ENCODE measurements at regions not wholly inside any gene's neighbourhood (a gene's known extent, or its start where the extent isn't known, plus 50 kb on each side); places are given as distances from the start of the nearest gene placed in this dataset.

DNA sequence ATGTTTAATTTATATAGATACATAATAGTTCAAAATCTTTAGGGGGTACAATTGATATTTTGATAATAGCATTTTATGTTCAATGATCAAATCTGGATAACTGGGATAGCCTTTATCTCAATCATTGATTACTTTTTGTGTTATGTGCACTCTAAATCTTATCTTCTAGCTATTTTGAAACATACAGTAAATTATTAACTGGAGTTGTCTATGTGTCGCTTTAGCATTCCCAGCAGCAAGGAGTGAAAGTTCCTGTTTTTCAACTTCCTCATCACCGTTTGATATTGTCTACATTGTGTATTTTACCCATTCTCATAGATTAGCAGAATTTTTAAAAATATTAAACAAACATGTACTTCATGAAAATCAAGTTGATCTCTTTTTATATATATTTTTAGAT is 1207.4 kb downstream of the TMEM121 start:
- ATAC-seq (no peak), DNase-seq (ENCODE audit: low spot score) (no peak), FAIRE-seq (no peak)
- Histone ChIP-seq H3K9me3 (ENCODE audit: low read length) (no peaks in the 10 kb centered on the region), H3K4me2 (ENCODE audit: low read depth, low read length) (no peak overlapping the region), H3K27me3 (ENCODE audit: control insufficient read depth in 1 of 2, insufficient read depth in 2 of 2, low read length in 2 of 2) (no peaks in the 10 kb centered on the region), H4K20me1 (ENCODE audit: insufficient read depth, low read length) (no peaks in the 10 kb centered on the region), H3K79me2 (ENCODE audit: insufficient read depth, low read length) (no peaks in the 10 kb centered on the region), H3K36me3 (replicated peaks in 1 of 2; ENCODE audit: control insufficient read depth in 1 of 2, insufficient read depth in 2 of 2, low read length in 2 of 2) (no peaks in the 10 kb centered on the region), H2AFZ (ENCODE audit: low read length) (no peak overlapping the region), H3K4me3 (replicated peaks in 1 of 3; ENCODE audit: insufficient read depth in 1 of 3, low read depth in 2 of 3, low read length in 3 of 3) (no peak overlapping the region), H3K4me1 (ENCODE audit: insufficient read depth, low read length) (no peaks in the 10 kb centered on the region), H3K9ac (ENCODE audit: insufficient read depth, low read depth, low read length) (no peak overlapping the region), H3K27ac (ENCODE audit: extremely low read length, insufficient read depth, low read length) (no peak overlapping the region)
- intact Hi-C loops (cut with micrococcal nuclease; ENCODE audit: unreplicated experiment) (no loop called here), in situ Hi-C loops (cut with HindIII; ENCODE audit: extremely low pct_ligation_motif_present, low pct_unique_long_range_greater_than_20kb) (no loop called here)
- TF ChIP-seq, protein P1, sequence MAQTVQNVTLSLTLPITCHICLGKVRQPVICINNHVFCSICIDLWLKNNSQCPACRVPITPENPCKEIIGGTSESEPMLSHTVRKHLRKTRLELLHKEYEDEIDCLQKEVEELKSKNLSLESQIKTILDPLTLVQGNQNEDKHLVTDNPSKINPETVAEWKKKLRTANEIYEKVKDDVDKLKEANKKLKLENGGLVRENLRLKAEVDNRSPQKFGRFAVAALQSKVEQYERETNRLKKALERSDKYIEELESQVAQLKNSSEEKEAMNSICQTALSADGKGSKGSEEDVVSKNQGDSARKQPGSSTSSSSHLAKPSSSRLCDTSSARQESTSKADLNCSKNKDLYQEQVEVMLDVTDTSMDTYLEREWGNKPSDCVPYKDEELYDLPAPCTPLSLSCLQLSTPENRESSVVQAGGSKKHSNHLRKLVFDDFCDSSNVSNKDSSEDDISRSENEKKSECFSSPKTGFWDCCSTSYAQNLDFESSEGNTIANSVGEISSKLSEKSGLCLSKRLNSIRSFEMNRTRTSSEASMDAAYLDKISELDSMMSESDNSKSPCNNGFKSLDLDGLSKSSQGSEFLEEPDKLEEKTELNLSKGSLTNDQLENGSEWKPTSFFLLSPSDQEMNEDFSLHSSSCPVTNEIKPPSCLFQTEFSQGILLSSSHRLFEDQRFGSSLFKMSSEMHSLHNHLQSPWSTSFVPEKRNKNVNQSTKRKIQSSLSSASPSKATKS (CRISPR knock-in tag; IDR thresholded peaks at IDR 0.05) = no peak
- TF ChIP-seq IKZF5 (CRISPR knock-in tag; IDR thresholded peaks at IDR 0.05) (no peak), YY1 (IDR thresholded peaks at IDR 0.05; ENCODE audit: insufficient read depth, insufficient replicate concordance, low read depth, low read length) (no peak), ZHX1 (CRISPR knock-in tag; IDR thresholded peaks at IDR 0.05; ENCODE audit: low read depth) (no peak), ZNF468 (CRISPR knock-in tag; IDR thresholded peaks at IDR 0.05) (no peak), TEF (CRISPR knock-in tag; IDR thresholded peaks at IDR 0.05) (no peak), ETS1 (CRISPR knock-in tag; IDR thresholded peaks at IDR 0.05) (no peak), FOXJ3 (CRISPR knock-in tag; IDR thresholded peaks at IDR 0.05; ENCODE audit: borderline replicate concordance) (no peak), ZNF841 (CRISPR knock-in tag; IDR thresholded peaks at IDR 0.05; ENCODE audit: borderline replicate concordance) (no peak)
- BruUV-seq (replicated peaks) = no TSS peak
- ChIA-PET CTCF (ENCODE audit: low intra/inter-chr PET ratio, low total read pairs) (no interaction called here), POLR2A (no interaction called here)
- no CpG with 5 or more reads among the region's 2 CpGs for WGBS (ENCODE audit: low lambda C conversion rate)

Measured in HepG2 (cell line).